B cell (primary cell): ENCODE measurements at regions not wholly inside any gene's neighbourhood (a gene's known extent, or its start where the extent isn't known, plus 50 kb on each side); places are given as distances from the start of the nearest gene placed in this dataset.

Experiments used
- ATAC-seq: fragments of 200-7000 bp; cut with Tn5 transposase; one replicate; pipeline ENCODE4 v1.10.0; 2021; ENCODE audit warnings: low read depth, mild to moderate bottlenecking, moderate number of reproducible peaks, moderate library complexity
- CTCF ChIA-PET: fragments of 350-600 bp; sonication (Branson Sonifier 250); formaldehyde crosslinking; loops from one replicate; lab custom pipeline; 2021; ENCODE audit warnings: antibody characterized with exemption, inconsistent platforms; lab: Charles Lee
- POLR2A ChIA-PET: fragments of 350-600 bp; sonication (Branson Sonifier 250); formaldehyde crosslinking; loops from one replicate; lab custom pipeline; 2021; ENCODE audit warnings: antibody characterized with exemption; lab: Charles Lee
- DNase-seq: peaks from one replicate; pipeline ENCODE4 v3.0.0; 2013
- H2AFZ ChIP-seq: 2 replicates; pipeline ENCODE4 v1.6.1; 2012; ENCODE audit warnings: mild to moderate bottlenecking, low read depth, low read length; ENCODE audit not compliant: insufficient read depth, poor library complexity, severe bottlenecking
- H3K27ac ChIP-seq, 2 donors: 1 replicate in 1 of 2; 2 replicates in 1 of 2; pipeline ENCODE4 v1.5.1; 2012 to 2013; ENCODE audit warnings: low read length in 2 of 2, mild to moderate bottlenecking in 2 of 2, moderate library complexity in 1 of 2
- H3K27me3 ChIP-seq, 4 experiments: fragments of 200-600 bp in 1 of 4; sonication (generic) in 1 of 4; replicated peaks in 1 of 4; 1 replicate in 2 of 4; 2 replicates in 2 of 4; pipeline versions ENCODE4 v1.6.1 to v1.7.0; 2013 to 2016; ENCODE audit warnings: low read length in 3 of 4, mild to moderate bottlenecking in 2 of 4, mixed read lengths in 1 of 4, moderate library complexity in 1 of 4; ENCODE audit not compliant: insufficient read depth in 4 of 4, control insufficient read depth in 3 of 4; ENCODE audit errors: control extremely low read depth in 1 of 4
- H3K36me3 ChIP-seq, 2 experiments: replicated peaks in 1 of 2; 1 replicate in 1 of 2; 2 replicates in 1 of 2; pipeline versions ENCODE4 v1.6.1 to v1.7.1; 2013; ENCODE audit warnings: low read length in 1 of 2; ENCODE audit not compliant: insufficient read depth in 2 of 2, control insufficient read depth in 1 of 2; ENCODE audit errors: control extremely low read depth in 1 of 2, extremely low read depth in 1 of 2
- H3K4me1 ChIP-seq, 2 donors: fragments of 200-600 bp in 1 of 2; sonication (generic) in 1 of 2; 1 replicate in 1 of 2; 2 replicates in 1 of 2; pipeline versions ENCODE4 v1.5.1 to v1.6.1; 2013 to 2017; ENCODE audit warnings: low read length in 2 of 2; ENCODE audit not compliant: control insufficient read depth in 2 of 2, insufficient read depth in 2 of 2
- H3K4me2 ChIP-seq: replicated peaks from 2 replicates; pipeline ENCODE3; 2012; ENCODE audit warnings: mild to moderate bottlenecking, low read depth, low read length; ENCODE audit not compliant: poor library complexity, severe bottlenecking
- H3K4me3 ChIP-seq, 5 experiments: fragments of 200-600 bp in 1 of 5; sonication (generic) in 1 of 5; 1 replicate in 3 of 5; 2 replicates in 2 of 5; pipeline versions ENCODE4 v1.5.1 to v1.7.0; 2011 to 2016; ENCODE audit warnings: low read length in 4 of 5, mild to moderate bottlenecking in 4 of 5, low read depth in 2 of 5, control low read depth in 1 of 5, moderate library complexity in 1 of 5; ENCODE audit not compliant: insufficient read depth in 1 of 5; ENCODE audit errors: control extremely low read depth in 1 of 5, extremely low read depth in 1 of 5
- H3K79me2 ChIP-seq: fragments of 200-600 bp; sonication (generic); one replicate; pipeline ENCODE4 v1.6.0; 2016; ENCODE audit warnings: low read length; ENCODE audit not compliant: control insufficient read depth, insufficient read depth
- H3K9ac ChIP-seq: fragments of 200-600 bp; sonication (generic); 2 replicates; pipeline ENCODE4 v1.6.1; 2017; ENCODE audit warnings: mild to moderate bottlenecking, low read length, moderate library complexity
- H3K9me3 ChIP-seq, 3 donors: one replicate each; pipeline versions ENCODE4 v1.6.1 to v1.7.1; 2013; ENCODE audit warnings: low read length in 2 of 3; ENCODE audit not compliant: control insufficient read depth in 2 of 3, insufficient read depth in 1 of 3; ENCODE audit errors: control extremely low read depth in 1 of 3
- H4K20me1 ChIP-seq: 2 replicates; pipeline ENCODE4 v1.6.0; 2012; ENCODE audit warnings: mild to moderate bottlenecking, low read length; ENCODE audit not compliant: insufficient read depth, control insufficient read depth, poor library complexity, severe bottlenecking
- H3K27ac Mint-ChIP-seq: one replicate; pipeline ENCODE4 v1.8.0; 2021; ENCODE audit warnings: mixed read lengths
- H3K27me3 Mint-ChIP-seq: one replicate; pipeline ENCODE4 v1.8.0; 2021; ENCODE audit warnings: mixed read lengths
- H3K4me1 Mint-ChIP-seq: one replicate; pipeline ENCODE4 v1.8.0; 2021; ENCODE audit warnings: mixed read lengths
- H3K4me3 Mint-ChIP-seq: one replicate; pipeline ENCODE4 v1.8.0; 2021; ENCODE audit warnings: mixed read lengths
- H3K9me3 Mint-ChIP-seq: one replicate; pipeline ENCODE4 v1.8.0; 2022; ENCODE audit warnings: mixed read lengths; ENCODE audit not compliant: insufficient read depth
- CTCF ChIP-seq: fragments of 200-600 bp; IDR thresholded peaks from one replicate; pipeline ENCODE4 v1.8.0; 2022; ENCODE audit warnings: antibody characterized with exemption, mild to moderate bottlenecking
- EZH2 ChIP-seq: IDR thresholded peaks from 2 replicates; pipeline ENCODE4 v1.6.1; 2012; ENCODE audit warnings: borderline replicate concordance, low read depth, mild to moderate bottlenecking, moderate library complexity, low read length; ENCODE audit not compliant: insufficient read depth, poor library complexity, severe bottlenecking
- WGBS: methylation state at CpG from one replicate; pipeline ENCODE4 v1.1.5; 2013; ENCODE audit warnings: missing lambda C conversion rate; ENCODE audit not compliant: insufficient coverage; 5-methylcytosine and 5-hydroxymethylcytosine counted together
- intact Hi-C: fragments of 100-400 bp; cut with micrococcal nuclease; formaldehyde crosslinking; loops from one replicate; pipeline ENCODE4 v1.10.0; 2022

- H3K9me3 Mint-ChIP-seq, result no peaks in the 10 kb centered on the region
- H3K27ac ChIP-seq, result no peak overlapping the region
- H3K27ac Mint-ChIP-seq, result no peak overlapping the region
- H3K27me3 Mint-ChIP-seq, result peaks cover 32% of the 10 kb centered on the region
- H3K4me1 Mint-ChIP-seq, result no peaks in the 10 kb centered on the region
- no peaks in the 10 kb centered on the region for H3K9me3 ChIP-seq
- peaks cover 0 to 14% (median 8%) of the 10 kb centered on the region in 4 experiments for H3K27me3 ChIP-seq
- TF ChIP-seq CTCF (no peak), EZH2 (no peak)
- no peak overlapping the region for H3K4me3 Mint-ChIP-seq
- H3K79me2 ChIP-seq, result no peaks in the 10 kb centered on the region
- intact Hi-C loops, result no loop called here
- no peak overlapping the region for H3K4me3 ChIP-seq
- CTCF ChIA-PET, result interaction anchor here (0.6 to 1.1 kb wide), 3 partner anchors 37 to 136 kb away, joined by 3 to 4 read pairs (median 3); no protein-coding TSS in a partner anchor
- ATAC-seq, result no peak
- no peak overlapping the region for H3K4me2 ChIP-seq
- DNase-seq, result no peak
- no peaks in the 10 kb centered on the region for H3K36me3 ChIP-seq
- no peak overlapping the region for H2AFZ ChIP-seq
- no peaks in the 10 kb centered on the region for H3K4me1 ChIP-seq
- POLR2A ChIA-PET, result no interaction called here
- 45% methylated on average over 2 of the region's 4 CpGs for WGBS
- no peaks in the 10 kb centered on the region for H4K20me1 ChIP-seq
- no peak overlapping the region for H3K9ac ChIP-seq
These were observed 220.8 kb downstream of the SPP2 start for GRCh38 chr2:234271338-234271737.

GRCh38 chr2:234269769-234270204 lies 219.3 kb downstream of the SPP2 start:
- Histone ChIP-seq H4K20me1 (no peaks in the 10 kb centered on the region), H3K79me2 (no peaks in the 10 kb centered on the region), H3K4me1 (no peaks in the 10 kb centered on the region), H3K27ac (no peak overlapping the region), H3K4me2 (no peak overlapping the region), H3K36me3 (no peaks in the 10 kb centered on the region), H3K4me3 (no peak overlapping the region), H2AFZ (no peak overlapping the region), H3K27me3 (peaks cover 0 to 14% (median 8%) of the 10 kb centered on the region in 4 experiments), H3K9ac (no peak overlapping the region), H3K9me3 (no peaks in the 10 kb centered on the region)
- no peak overlapping the region for H3K4me3 Mint-ChIP-seq
- intact Hi-C loops, result no loop called here
- H3K27me3 Mint-ChIP-seq, result peaks cover 28% of the 10 kb centered on the region
- DNase-seq (no peak), ATAC-seq (no peak)
- ChIA-PET POLR2A (no interaction called here), CTCF (interaction anchor here (0.9 kb wide), 1 partner anchor 231 kb away, joined by 3 read pairs; no protein-coding TSS in a partner anchor)
- no peaks in the 10 kb centered on the region for H3K9me3 Mint-ChIP-seq
- no peaks in the 10 kb centered on the region for H3K4me1 Mint-ChIP-seq
- WGBS, result 93% methylated on average over 2 of the region's 2 CpGs
- no peak overlapping the region for H3K27ac Mint-ChIP-seq
- no peak for TF ChIP-seq CTCF
- no peak for TF ChIP-seq EZH2
